ENCODE measurements at regions not wholly inside any gene's neighbourhood (a gene's known extent, or its start where the extent isn't known, plus 50 kb on each side); places are given as distances from the start of the nearest gene placed in this dataset.

DNA sequence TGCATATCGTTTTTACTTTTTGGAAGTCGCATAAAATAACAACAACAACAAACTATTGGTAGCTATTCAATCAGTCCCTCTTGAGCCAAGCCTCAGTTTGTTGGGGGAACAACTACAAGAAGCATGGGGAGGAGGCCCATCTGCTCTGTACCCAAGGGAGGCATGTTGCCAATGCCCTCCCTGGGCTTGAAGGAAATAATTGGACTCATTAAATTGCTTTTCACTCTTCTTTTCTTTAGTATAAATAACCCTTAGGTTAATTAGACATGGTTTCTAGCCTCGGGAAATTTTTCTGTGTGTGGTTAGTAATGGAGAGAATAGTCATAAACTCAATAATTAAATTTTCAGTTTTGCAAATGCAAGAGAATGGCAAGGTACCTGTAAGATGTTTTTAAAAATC, 500.7 kb downstream of the TLE4 start:
- no peak for DNase-seq (ENCODE audit: low spot score)

DNA sequence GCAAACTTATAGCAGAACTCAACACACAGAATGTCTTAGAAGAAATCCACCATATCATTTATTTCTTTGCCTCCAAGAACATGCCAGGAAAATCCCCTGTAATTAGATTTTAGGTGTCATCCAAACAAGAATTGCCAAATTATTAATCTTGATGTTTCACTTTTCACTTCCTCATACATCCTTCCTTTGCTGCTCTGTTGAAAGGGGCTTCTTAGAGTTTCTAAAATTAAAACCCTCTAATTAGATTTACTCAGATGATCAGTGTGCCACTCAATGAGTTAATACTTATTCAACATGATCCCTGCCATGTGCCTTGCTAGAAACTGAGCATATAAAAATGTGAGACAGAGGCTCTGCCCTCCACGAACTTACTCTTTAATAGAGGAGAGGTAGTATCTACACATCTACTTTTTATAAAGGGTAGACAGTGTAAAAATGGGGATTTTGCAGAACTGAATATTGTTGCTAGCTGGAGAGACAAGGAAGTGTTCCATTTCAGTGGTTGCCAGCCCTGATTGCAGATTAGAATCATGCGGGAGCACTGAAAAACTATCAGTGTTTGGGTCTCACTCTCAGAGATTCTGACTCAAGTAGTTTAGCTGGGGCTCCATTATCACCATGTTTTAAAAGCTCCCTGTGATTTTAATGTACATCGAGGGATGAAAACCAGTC, 498.4 kb downstream of the TLE4 start:
- DNase-seq (ENCODE audit: low spot score): peak; percentile 9

DNA sequence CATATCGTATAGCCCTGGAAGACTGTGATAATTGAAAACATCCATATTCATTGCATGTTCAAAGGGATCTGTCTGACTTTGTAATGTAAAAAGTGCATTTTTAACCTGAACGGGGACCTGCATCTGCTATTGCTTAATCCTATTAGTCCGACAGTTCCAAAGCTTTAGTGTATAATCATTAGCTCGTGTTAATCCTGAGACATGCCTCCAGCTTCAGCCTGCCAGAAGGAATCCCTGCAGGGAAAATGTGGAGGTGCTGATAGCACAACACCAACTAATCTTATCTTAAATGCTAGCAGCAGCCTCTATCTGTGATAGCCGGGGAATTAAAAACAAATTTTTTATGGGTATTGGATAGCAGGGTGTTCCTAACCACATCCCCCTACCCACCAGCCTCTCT, 495.2 kb downstream of the TLE4 start:
- DNase-seq (ENCODE audit: low spot score): peak; percentile 41

DNA sequence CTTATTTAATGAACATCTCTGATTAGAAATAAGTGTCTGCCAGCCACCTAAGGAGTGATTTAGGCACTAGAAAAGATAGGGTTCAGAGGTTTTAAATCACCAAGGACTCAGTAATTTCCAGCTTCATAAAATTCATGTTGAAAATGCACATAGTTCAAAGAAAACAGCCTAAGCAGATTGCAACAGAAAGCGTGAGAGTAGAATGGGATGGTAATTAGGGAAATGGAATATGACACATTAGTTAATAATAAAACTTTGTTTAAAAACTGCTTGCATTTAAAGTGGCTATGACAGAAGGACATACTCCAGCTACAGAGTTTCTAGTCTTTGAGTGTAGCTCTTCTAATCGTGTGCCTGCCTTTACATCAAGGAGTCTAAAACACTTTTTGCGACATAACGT, 490.8 kb downstream of the TLE4 start:
- DNase-seq (ENCODE audit: low spot score): peak; percentile 58

DNA sequence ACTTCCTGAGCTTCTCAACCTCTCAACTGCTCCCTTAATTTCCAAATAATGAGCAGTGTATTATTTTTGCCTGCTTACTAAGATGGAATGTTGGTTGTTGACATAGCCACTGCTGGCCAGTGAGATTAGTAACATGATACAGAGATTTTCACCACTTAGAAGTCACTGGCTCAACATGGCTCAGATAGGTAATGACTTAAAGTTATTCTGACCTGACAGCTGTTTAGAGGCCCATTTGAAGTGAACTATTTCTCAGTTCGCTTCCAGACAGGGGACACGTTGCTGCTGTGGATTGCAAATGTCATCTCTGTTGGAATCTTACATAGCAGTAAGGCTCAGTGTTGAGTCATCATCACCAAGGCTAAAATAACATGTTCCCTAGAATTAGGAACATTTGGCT, 490.2 kb downstream of the TLE4 start:
- DNase-seq (ENCODE audit: low spot score): peak; percentile 91

DNA sequence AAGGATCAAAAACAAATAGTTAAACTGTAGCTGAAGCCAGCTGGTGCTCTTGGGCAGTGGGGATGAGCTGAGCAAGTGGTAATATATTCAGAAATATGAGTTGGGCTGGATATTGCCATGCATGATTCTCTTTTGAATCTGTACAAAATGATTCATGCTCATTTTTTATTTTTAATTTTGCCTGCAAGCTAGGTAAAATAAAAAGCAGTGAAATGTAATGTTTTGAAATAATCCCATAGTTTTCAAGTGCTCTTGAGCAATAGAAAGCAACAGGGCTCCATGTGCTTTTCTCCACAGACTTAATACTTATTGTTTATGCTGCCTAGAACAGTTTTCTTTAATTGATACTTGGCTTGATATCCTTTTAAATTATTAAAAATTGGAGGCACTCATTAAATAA, 489.3 kb downstream of the TLE4 start:
- DNase-seq (ENCODE audit: low spot score): no peak

DNA sequence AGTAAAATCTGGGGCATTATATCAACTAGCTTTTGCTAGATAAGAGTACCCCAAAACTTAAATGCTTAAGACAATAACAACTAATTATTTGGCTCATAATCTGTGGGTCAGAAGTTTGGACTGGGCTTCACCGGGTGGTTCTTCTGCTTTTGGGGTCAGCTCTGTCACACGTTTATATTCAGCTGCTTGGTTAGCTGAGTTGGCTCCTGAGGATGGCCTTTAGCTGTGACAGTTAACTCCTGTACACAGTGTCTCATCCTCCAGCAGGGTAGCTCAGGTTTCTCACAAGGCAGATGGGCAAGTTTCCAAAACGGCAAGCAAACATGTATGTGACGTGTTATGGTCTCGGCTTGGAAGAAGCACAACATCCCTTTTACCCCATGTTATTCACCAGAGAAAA, 488.2 kb downstream of the TLE4 start:
- no peak for DNase-seq (ENCODE audit: low spot score)

DNA sequence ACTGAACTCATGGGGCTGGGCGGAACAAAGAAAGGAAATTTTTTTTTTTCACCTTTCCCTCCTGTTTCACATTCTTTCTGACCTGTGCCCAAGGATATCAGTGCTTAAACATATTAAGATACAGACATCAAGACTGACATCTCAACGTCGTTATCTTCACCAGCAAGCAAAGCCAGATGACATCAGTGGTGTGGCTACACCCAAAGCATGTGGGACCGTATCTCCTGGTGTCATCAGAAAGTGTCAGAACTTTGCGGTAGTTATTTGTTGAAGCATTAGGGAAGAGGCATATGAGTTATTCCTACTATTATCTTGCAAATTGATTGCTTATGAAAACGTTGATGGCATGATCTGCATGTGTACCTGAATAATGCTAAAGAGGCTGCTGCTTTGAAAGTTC, 487.4 kb downstream of the TLE4 start:
- no peak for DNase-seq (ENCODE audit: low spot score)

DNA sequence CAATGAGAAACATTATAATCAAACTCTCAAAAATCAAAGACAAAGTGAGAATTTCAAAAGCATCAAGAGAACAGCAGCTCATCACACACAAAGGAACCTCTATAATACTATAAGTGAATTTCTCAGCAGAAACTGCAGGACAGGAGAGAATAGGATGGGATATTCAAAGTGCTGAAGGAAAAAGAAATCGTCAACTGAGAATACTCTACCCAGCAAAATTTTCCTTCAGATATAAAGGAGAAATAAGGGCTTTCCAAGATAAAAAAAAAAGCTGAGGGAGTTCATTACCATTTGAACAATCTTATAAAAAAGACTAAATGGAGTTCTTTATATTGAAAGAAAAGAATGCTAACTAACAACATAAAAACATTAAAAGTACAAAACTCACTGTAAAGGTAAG, 481.1 kb downstream of the TLE4 start:
- DNase-seq (ENCODE audit: low spot score): no peak

DNA sequence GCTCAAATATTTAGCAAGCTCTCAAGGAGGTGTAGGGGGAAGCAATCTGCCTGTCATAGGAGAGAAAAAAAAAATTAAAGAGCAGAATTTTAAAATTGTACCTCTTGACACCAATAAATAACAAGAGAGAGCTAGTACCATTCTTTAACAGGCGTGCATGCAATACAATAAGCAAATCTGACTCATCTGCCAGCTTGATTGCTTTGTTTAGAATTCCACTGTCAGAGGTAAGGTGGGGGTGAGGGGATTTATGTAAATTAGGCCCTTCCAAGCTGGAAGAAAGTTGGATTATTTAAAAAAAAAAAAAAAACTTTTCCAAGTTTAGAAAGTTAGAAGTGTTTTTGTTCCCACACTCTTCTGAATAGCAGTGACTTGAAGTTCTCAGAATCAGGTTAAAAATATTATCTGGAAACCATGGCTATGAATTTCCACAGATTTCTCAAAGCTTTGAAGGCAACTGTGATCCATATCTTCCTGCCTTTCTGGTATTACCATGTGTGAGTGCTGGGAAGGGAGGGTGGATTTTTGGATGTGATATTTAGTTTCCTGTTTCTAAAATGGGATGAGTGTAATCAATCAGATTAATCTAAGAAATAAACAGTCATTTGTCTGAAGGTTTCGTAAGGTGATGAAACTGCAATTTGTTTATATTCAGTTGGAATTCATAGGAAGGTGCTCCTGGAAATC, 477.5 kb downstream of the TLE4 start:
- no peak for DNase-seq (ENCODE audit: low spot score)

DNA sequence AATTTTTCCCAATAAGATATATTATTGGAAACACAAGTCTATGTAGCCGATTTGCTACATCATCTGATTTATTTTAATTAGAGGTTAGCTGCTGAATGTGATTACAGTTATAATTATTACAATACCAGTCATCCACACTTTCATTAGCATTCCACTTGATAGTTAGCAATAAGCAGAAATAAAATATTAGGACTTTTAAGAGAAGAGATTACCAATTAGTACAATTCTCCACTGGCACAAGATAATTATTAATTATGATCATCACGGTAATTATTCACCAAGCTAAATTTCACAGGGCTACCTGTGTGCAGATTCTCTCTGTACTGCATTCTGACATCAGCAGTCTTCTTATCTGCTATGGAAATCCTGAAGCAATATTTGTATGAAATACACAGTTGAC, 474.7 kb downstream of the TLE4 start:
- DNase-seq (ENCODE audit: low spot score): no peak

DNA sequence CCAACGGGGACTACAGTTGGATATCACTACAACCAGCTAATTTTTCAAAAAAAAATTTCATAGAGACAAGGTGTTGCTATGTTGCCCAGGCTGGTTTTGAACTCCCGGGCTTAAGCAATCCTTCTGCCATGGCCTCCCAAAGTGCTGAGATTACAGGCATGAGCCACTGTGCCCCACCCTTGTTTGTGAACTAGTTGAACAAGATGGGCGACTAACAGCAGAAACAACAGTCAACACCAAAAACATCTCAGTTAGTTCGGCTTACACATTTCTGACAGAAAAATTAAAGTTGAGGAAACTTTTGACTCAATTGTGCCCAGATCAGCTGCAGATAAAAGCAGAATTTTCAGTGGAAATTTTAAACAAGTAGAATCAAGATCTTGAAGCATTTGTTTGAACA, 470.1 kb downstream of the TLE4 start:
- no peak for DNase-seq (ENCODE audit: low spot score)

DNA sequence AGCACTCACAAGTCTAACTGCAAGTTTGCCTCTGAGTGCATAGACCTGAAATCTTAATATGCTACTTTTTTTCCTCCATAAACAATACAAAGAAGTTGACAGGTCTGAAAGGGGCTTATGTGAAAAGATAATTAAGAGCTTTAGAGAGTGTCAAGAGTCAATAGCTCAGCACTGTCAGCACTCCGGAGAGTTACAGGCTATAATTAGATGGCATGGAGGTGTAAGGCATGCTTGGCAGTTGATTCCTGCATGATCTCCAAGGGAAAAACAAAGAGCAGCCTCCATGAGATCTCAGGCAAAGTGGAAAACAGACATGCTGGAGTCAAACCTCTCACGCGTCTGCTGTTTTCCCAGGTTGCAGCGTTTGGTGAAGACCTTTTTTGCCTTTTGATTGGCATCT, 468.7 kb downstream of the TLE4 start:
- no peak for DNase-seq (ENCODE audit: low spot score)

DNA sequence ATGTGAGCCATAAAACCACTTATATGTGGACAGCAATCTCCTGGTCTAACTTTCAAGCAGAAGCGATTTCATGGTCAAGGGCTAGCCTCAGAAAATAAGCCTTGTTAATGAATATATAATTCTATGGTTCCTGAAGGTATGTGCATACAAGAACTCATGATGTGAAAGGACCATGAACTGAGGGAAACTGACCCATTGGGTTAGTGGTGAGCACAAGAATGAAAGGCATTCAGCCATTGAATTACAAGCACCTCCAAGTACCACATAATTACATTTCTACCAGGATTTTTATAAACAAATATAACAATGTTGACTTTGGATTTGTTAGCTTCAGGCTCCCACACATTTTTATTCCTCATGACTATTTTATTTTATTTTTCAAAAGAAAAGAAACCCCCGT, 459.0 kb downstream of the TLE4 start:
- no peak for DNase-seq (ENCODE audit: low spot score)

DNA sequence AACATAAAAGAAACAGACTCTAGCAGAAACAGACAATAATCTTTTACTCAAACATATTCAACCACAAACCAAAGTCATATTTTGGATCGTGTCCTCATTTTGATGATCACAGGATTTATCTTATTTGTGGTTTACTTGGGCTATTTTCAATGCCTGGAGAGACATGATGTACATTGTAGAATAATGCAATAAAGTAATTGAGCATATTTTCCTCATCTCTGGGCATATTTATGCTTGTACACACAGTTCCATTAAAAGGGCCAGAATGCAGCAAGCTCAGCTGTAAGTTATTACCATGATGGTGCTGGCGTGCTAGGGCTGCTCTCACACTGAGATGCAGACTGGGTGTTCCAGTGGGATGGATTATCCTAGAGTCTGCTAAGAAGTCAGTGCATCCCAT, 456.7 kb downstream of the TLE4 start:
- no peak for DNase-seq (ENCODE audit: low spot score)

DNA sequence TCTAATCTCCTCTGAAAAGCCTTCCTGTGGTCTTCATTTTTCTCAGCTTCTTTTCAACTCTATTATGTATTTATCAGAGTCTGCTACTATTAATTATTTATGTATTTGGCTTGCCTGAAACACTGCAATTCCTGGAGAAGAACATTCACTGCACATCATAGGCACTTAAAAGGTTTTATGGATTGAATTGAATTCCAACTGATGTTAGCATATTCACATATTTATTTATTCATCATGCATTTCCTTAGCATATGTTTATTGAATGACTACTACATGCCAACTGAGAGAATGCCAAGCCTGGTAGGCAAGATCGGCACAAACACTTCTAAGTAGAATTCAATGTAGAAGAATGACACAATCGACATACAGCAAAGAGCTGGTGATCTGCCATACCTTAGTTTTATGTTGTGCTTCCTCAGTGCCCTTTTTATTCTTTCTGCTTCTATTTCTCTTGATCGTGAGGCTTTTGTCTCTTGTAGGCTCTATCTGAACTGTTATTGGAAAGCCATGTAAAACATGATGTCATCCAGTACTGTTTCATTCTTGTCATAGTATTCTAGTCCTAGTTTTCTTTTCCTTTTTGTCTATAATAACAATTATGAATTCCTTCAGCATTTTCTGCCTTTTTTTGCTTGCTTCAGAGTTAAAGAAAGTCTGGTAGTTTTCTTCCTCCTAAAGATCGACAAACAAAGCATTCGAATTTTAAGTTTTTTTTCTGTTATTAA, 454.2 kb downstream of the TLE4 start:
- no peak for DNase-seq (ENCODE audit: low spot score)

DNA sequence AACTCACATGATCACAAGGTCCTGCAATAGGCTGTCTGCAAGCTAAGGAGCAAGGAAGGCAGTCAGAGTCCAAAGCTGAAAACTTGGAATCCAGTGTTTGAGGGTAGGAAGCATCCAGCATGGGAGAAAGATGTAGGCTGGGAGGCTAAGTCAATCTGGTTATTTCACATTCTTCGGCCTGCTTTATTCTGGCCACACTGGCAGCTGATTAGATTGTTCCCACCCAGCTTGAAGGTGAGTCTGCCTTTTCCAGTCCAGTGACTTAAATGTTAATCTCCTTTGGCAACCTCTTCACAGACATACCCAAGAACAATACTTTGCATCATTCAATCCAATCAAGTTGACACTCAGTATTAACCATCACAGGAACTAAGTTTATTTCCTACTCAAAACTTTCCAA, 453.4 kb downstream of the TLE4 start:
- no peak for DNase-seq (ENCODE audit: low spot score)

DNA sequence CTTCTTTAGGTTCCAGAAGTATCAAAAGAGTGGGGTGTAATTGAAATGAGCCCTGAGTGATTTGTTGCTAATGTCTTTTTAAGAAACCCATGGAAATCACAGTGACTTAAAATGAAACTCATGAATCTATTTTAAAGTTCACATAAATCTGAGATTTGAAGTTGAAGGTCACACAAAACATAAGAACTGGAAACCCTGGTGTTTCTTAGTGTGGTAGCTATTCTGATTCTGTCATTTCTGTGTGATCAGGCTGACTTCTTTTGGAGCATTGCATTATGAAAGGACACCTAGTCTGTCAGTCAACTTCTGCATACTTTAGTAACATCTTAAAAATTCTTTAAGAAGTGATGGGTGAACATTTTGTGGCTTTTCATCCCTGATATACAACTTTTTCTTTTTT, 448.8 kb downstream of the TLE4 start:
- DNase-seq (ENCODE audit: low spot score): no peak

DNA sequence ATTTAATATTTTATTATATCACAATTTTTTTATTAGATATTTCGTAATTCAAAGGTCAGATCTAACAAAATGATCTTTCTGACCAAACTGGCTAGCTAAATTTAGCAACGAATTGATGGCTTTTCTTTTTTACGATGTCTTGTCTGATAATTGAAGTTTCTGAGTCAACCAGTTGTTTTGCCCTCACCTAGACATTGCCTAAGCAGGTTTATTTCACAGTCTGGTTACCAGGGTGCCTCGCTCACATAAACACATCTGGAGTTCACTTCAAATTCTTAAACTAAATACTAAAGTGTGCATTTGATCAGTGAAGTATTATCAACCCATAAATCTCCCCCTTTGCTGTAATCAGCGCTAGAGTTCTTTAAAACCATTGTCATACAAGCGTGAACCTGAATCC, 448.3 kb downstream of the TLE4 start:
- no peak for DNase-seq (ENCODE audit: low spot score)

DNA sequence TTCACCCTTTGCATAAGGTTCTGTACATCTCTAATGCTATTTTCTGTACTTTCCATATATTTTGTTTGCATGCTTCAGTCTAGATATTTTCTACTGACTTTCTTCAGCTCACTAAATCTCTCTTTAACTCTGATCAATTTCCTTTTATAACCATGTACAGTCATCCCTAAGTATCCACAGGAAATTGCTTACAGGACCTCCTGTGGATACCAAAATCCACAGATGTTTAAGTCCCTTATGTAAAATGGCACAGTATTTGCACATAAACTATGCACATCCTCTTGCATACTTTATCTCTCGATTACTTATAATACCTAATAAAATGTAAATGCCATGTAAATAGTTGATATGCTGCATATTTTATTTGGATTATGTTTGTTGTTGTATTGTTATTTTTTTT, 442.1 kb downstream of the TLE4 start:
- DNase-seq (ENCODE audit: low spot score): no peak

DNA sequence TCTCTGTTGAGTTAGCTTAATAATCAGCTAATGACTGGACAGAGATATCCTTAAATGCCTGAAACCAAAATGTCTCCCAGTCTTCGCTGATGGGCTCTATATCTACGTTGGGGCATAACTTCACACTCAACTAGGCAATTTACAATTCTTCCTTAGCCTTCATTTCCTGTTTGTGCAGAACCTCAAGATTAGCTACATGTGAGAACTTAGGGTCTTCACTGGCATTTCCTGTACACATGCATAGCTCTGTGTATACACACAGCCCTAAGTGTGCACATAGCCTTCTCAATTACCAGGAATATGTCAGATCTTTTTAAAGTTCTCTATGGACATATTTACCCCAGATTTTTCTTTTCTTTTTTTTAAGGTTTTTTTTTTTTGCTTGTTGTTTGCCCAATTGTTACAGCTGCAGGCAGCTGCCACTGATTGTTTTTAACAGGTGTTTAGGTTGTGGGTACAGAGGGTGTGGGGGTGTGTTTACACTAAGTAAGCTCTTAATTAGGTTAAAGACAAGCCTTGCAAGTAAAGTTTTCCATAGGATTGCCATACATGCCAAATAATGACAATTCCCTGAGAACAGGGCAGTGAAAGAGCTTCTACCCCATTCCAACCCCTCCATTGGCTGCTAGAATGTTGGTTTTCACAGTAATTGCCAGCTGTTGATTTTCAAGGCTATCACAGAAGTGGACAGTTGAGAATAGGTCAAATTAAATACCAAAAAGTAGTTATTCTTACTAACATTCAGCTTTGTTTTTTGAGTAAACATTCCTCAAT, 441.0 kb downstream of the TLE4 start:
- no peak for DNase-seq (ENCODE audit: low spot score)

DNA sequence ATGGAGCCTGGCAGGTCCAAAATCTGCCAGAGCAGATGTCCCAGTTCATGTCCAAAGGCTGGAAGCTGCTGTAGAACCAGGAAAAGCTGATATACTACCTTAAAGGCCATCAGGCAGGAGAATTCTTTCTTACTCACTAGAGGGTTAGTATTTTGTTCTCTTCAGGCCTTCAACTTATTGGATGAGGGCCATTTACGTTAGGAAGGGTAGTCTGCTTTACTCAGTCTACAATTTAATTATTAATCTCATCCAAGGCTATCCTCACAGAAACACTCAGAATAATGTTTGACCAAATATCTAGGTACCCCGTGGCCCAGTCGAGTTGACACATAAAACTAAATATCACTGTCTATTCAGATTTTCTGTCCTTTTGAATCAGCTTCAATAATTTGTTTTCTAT, 437.4 kb downstream of the TLE4 start:
- peak; percentile 26 for DNase-seq (ENCODE audit: low spot score)

DNA sequence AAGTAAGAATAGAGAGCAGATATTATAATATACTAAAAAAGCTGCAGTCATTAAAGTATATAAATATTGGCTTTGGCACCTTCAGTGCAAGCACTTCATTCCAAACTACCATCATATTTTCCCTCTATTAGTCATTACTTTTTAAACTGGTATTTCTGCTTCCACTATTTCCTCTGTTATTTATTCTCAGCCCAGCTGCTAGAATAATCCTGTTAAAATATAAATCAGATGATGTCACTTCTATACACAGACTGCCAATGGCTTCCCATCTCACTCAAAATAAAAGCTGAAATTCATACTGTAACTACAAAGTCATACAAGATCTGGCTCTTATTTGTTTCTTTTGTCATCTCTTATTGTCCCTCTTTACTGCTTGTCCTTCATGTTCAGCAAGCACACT, 432.9 kb downstream of the TLE4 start:
- DNase-seq (ENCODE audit: low spot score): peak; percentile 40
